ENCODE measurements at regions not wholly inside any gene's neighbourhood (a gene's known extent, or its start where the extent isn't known, plus 50 kb on each side); places are given as distances from the start of the nearest gene placed in this dataset.

GRCh38 chr2:181235683-181236459 lies 221.3 kb upstream of the ITGA4 start (continued):
- TF ChIP-seq PATZ1 (CRISPR knock-in tag; IDR thresholded peaks at IDR 0.05; ENCODE audit: borderline replicate concordance) (no peak), ARNTL (CRISPR knock-in tag; IDR thresholded peaks at IDR 0.05; ENCODE audit: borderline replicate concordance, low read depth) (no peak), POU6F1 (CRISPR knock-in tag; IDR thresholded peaks at IDR 0.05; ENCODE audit: borderline replicate concordance, low read depth) (no peak), ESRRG (CRISPR knock-in tag; IDR thresholded peaks at IDR 0.05) (no peak), ZNF8 (CRISPR knock-in tag; IDR thresholded peaks at IDR 0.05) (no peak)

- TF ChIP-seq ISL1 (CRISPR knock-in tag; IDR thresholded peaks at IDR 0.05) (no peak), RARB (CRISPR knock-in tag; IDR thresholded peaks at IDR 0.05) (no peak), TCF4 (CRISPR knock-in tag; IDR thresholded peaks at IDR 0.05; ENCODE audit: borderline replicate concordance) (no peak), ZC3H10 (CRISPR knock-in tag; IDR thresholded peaks at IDR 0.05) (no peak), ESRRG (CRISPR knock-in tag; IDR thresholded peaks at IDR 0.05) (no peak), GLIS3 (CRISPR knock-in tag; IDR thresholded peaks at IDR 0.05) (no peak), ZFP3 (CRISPR knock-in tag; IDR thresholded peaks at IDR 0.05) (no peak), ZNF565 (CRISPR knock-in tag; conservative IDR thresholded peaks at IDR 0.05; ENCODE audit: low read depth) (no peak), CSRNP3 (CRISPR knock-in tag; IDR thresholded peaks at IDR 0.05) (no peak), ZFP30 (CRISPR knock-in tag; IDR thresholded peaks at IDR 0.05) (no peak), SNAI2 (CRISPR knock-in tag; IDR thresholded peaks at IDR 0.05) (no peak), PATZ1 (CRISPR knock-in tag; IDR thresholded peaks at IDR 0.05; ENCODE audit: borderline replicate concordance) (no peak), TSHZ2 (CRISPR knock-in tag; IDR thresholded peaks at IDR 0.05) (no peak), ZNF8 (CRISPR knock-in tag; IDR thresholded peaks at IDR 0.05) (no peak), POU6F1 (CRISPR knock-in tag; IDR thresholded peaks at IDR 0.05; ENCODE audit: borderline replicate concordance, low read depth) (no peak), CSDC2 (CRISPR knock-in tag; IDR thresholded peaks at IDR 0.05) (no peak), ZNF70 (CRISPR knock-in tag; IDR thresholded peaks at IDR 0.05) (no peak)
- ATAC-seq, result no peak
Observed at GRCh38 chr2:181239201-181239799, 217.9 kb upstream of the ITGA4 start.

Data from SK-N-SH treated with all-trans-retinoic acid at 6 μM for 48 hours (cell line).